CD4-positive, alpha-beta T cell (primary cell): ENCODE measurements at regions not wholly inside any gene's neighbourhood (a gene's known extent, or its start where the extent isn't known, plus 50 kb on each side); places are given as distances from the start of the nearest gene placed in this dataset.

Experiments
- ATAC-seq: fragments of 200-7000 bp; cut with Tn5 transposase; one replicate; pipeline ENCODE4 v1.10.0; 2022; ENCODE audit warnings: mild to moderate bottlenecking; ENCODE audit not compliant: poor library complexity
- CTCF ChIA-PET: fragments of 350-600 bp; sonication (Branson Sonifier 250); formaldehyde crosslinking; loops from one replicate; lab custom pipeline; 2021; ENCODE audit warnings: antibody characterized with exemption, inconsistent platforms; lab: Charles Lee
- POLR2A ChIA-PET: fragments of 350-600 bp; sonication (Branson Sonifier 250); formaldehyde crosslinking; loops from one replicate; lab custom pipeline; 2021; ENCODE audit warnings: antibody characterized with exemption, inconsistent platforms; lab: Charles Lee
- DNase-seq, 14 experiments: peaks; one replicate each; pipeline ENCODE4 v3.0.0-alpha.2; 2013 to 2020; ENCODE audit warnings: mixed read lengths in 2 of 14
- H3K27ac ChIP-seq, 2 donors: one replicate each; pipeline versions ENCODE4 v1.5.1 to v1.7.0; 2013; ENCODE audit warnings: low read length in 2 of 2, low read depth in 1 of 2, mild to moderate bottlenecking in 1 of 2
- H3K27me3 ChIP-seq, 2 experiments: 1 replicate in 1 of 2; 2 replicates in 1 of 2; pipeline versions ENCODE4 v1.6.1 to v1.7.0; 2013; ENCODE audit warnings: low read length in 2 of 2, control low read depth in 1 of 2, mild to moderate bottlenecking in 1 of 2, moderate library complexity in 1 of 2; ENCODE audit not compliant: insufficient read depth in 2 of 2, control insufficient read depth in 1 of 2
- H3K36me3 ChIP-seq: one replicate; pipeline ENCODE4 v1.6.1; 2013; ENCODE audit warnings: low read length, control low read depth; ENCODE audit not compliant: insufficient read depth
- H3K4me1 ChIP-seq: one replicate; pipeline ENCODE4 v1.6.1; 2013; ENCODE audit warnings: low read length, control low read depth; ENCODE audit not compliant: insufficient read depth
- H3K4me3 ChIP-seq: one replicate; pipeline ENCODE4 v1.5.1; 2013; ENCODE audit warnings: mild to moderate bottlenecking, low read length, moderate library complexity
- H3K9me3 ChIP-seq, 2 experiments: 1 replicate in 1 of 2; 2 replicates in 1 of 2; pipeline versions ENCODE4 v1.6.1 to v1.7.0; 2013; ENCODE audit warnings: low read length in 2 of 2, mild to moderate bottlenecking in 2 of 2, control low read depth in 1 of 2, moderate library complexity in 1 of 2; ENCODE audit not compliant: control insufficient read depth in 1 of 2, insufficient read depth in 1 of 2
- H3K27ac Mint-ChIP-seq: one replicate; pipeline ENCODE4 v1.8.0; 2020; ENCODE audit warnings: mixed read lengths
- H3K27me3 Mint-ChIP-seq: one replicate; pipeline ENCODE4 v1.8.0; 2021; ENCODE audit warnings: mixed read lengths
- H3K36me3 Mint-ChIP-seq: one replicate; pipeline ENCODE4 v1.8.0; 2021; ENCODE audit warnings: low read depth, mixed read lengths
- H3K4me1 Mint-ChIP-seq: one replicate; pipeline ENCODE4 v1.8.0; 2021; ENCODE audit warnings: low read depth, mixed read lengths
- H3K4me3 Mint-ChIP-seq: one replicate; pipeline ENCODE4 v1.8.0; 2020; ENCODE audit warnings: mild to moderate bottlenecking, mixed read lengths
- H3K9me3 Mint-ChIP-seq: one replicate; pipeline ENCODE4 v1.8.0; 2020; ENCODE audit warnings: mixed read lengths
- intact Hi-C, 2 experiments: fragments of 100-400 bp; cut with DNase I in 1 of 2; cut with micrococcal nuclease in 1 of 2; formaldehyde crosslinking; loops; one replicate each; pipeline versions ENCODE4 v1.15.1 to v1.9.0; 2023 to 2025; cut with DNase I, micrococcal nuclease
- TF ChIP-seq, protein P1 (sequence below): fragments of 200-600 bp; IDR thresholded peaks from one replicate; pipeline ENCODE4 v1.8.0; 2022; ENCODE audit warnings: antibody characterized with exemption, mild to moderate bottlenecking

DNA sequence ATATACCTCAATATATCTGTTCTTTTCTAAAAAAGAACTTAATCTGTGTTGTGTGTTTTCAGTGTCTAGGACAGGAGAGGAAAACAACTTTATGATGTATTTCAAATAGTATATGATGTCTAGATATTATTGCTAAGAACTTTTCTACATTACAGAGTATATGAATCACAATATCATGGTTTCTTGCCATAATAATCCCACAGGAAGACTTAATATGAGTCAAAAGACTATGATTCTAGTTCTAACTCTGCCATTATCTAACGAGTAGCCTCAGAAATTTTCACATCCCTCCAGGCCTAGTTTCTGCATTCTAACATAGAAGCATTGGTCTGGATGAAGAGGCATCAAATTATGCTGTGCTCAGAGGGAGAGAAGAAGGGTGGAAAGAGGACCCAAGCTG is 107.7 kb upstream of the SPRED1 start:
- no peak overlapping the region for H3K4me3 Mint-ChIP-seq
- Histone ChIP-seq H3K36me3 (no peaks in the 10 kb centered on the region), H3K4me3 (no peak overlapping the region), H3K27me3 (no peaks in the 10 kb centered on the region), H3K27ac (no peak overlapping the region), H3K4me1 (no peaks in the 10 kb centered on the region), H3K9me3 (no peaks in the 10 kb centered on the region)
- H3K27me3 Mint-ChIP-seq: peaks cover 5% of the 10 kb centered on the region
- no peaks in the 10 kb centered on the region for H3K4me1 Mint-ChIP-seq
- DNase-seq (no peak), ATAC-seq (no peak)
- ChIA-PET POLR2A (no interaction called here), CTCF (no interaction called here)
- TF ChIP-seq, protein P1, sequence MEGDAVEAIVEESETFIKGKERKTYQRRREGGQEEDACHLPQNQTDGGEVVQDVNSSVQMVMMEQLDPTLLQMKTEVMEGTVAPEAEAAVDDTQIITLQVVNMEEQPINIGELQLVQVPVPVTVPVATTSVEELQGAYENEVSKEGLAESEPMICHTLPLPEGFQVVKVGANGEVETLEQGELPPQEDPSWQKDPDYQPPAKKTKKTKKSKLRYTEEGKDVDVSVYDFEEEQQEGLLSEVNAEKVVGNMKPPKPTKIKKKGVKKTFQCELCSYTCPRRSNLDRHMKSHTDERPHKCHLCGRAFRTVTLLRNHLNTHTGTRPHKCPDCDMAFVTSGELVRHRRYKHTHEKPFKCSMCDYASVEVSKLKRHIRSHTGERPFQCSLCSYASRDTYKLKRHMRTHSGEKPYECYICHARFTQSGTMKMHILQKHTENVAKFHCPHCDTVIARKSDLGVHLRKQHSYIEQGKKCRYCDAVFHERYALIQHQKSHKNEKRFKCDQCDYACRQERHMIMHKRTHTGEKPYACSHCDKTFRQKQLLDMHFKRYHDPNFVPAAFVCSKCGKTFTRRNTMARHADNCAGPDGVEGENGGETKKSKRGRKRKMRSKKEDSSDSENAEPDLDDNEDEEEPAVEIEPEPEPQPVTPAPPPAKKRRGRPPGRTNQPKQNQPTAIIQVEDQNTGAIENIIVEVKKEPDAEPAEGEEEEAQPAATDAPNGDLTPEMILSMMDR: no peak
- no peak overlapping the region for H3K27ac Mint-ChIP-seq
- intact Hi-C loops: no loop called here
- H3K36me3 Mint-ChIP-seq: no peaks in the 10 kb centered on the region
- H3K9me3 Mint-ChIP-seq: no peaks in the 10 kb centered on the region

DNA sequence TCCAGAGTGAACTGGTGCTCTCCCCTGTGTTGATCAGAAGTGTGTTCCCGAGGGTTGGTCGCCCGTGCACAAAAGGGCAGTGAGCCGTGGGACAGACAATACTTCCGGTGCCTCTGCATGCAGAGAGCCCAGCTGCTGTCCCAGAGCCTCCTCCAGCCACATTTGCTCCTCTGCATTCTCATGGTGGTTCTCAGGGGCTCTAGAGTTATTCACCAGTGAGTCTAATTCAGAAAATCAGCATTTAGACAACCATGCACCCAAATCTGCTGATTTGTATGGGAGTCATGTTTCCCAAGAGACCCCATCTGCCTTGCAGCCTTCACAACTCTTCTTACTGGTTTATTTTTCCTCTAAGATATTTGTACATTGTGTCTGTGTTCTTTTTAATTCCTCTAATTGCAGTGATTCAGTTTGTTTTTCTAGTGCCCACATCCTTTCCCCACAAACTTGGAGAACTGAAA is 107.0 kb upstream of the SPRED1 start:
- intact Hi-C loops: no loop called here

DNA sequence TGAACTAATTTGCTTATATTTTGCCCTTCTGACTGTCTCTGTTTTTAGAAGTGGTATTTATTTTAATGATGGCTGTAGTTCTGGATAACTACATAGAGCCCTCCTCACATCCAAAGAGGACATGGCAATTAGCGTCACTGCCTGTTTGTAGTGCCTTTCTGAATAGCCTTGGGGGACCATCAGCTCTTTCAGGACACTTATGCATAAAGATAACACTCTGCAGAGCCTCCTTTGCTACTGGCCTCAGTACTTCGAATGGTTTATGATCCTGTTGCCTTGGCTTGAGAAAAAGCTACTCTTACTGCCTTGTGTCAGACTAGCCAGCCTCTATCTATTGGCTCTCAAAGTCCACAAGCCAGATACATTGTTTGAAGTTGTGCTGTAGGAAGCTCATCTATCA is 105.4 kb upstream of the SPRED1 start:
- no peak for DNase-seq
- no peak overlapping the region for H3K4me3 Mint-ChIP-seq
- H3K27me3 ChIP-seq: no peaks in the 10 kb centered on the region
- POLR2A ChIA-PET: no interaction called here
- no peak overlapping the region for H3K27ac Mint-ChIP-seq
- no peaks in the 10 kb centered on the region for H3K4me1 ChIP-seq
- peaks cover 4 to 14% of the 10 kb centered on the region in 2 experiments for H3K9me3 ChIP-seq
- CTCF ChIA-PET: no interaction called here
- H3K27me3 Mint-ChIP-seq: peaks cover 6% of the 10 kb centered on the region
- ATAC-seq: no peak
- H3K9me3 Mint-ChIP-seq: no peaks in the 10 kb centered on the region
- no peaks in the 10 kb centered on the region for H3K36me3 Mint-ChIP-seq
- H3K4me3 ChIP-seq: no peak overlapping the region
- intact Hi-C loops: no loop called here
- no peak overlapping the region for H3K27ac ChIP-seq
- H3K36me3 ChIP-seq: no peaks in the 10 kb centered on the region
- H3K4me1 Mint-ChIP-seq: no peaks in the 10 kb centered on the region
- TF ChIP-seq, protein P1: no peak

More for the DNA sequence above, 107.0 kb upstream of the SPRED1 start:
- H3K36me3 ChIP-seq: no peaks in the 10 kb centered on the region
- H3K9me3 Mint-ChIP-seq: no peaks in the 10 kb centered on the region
- no peaks in the 10 kb centered on the region for H3K4me1 ChIP-seq
- TF ChIP-seq, protein P1: no peak
- no peak for DNase-seq
- ChIA-PET POLR2A (no interaction called here), CTCF (no interaction called here)
- no peak for ATAC-seq
- no peaks in the 10 kb centered on the region for H3K36me3 Mint-ChIP-seq
- peaks cover 0 to 7% of the 10 kb centered on the region in 2 experiments for H3K9me3 ChIP-seq
- no peaks in the 10 kb centered on the region for H3K27me3 ChIP-seq
- H3K27ac ChIP-seq: no peak overlapping the region
- H3K27ac Mint-ChIP-seq: no peak overlapping the region
- H3K4me3 ChIP-seq: no peak overlapping the region
- H3K4me3 Mint-ChIP-seq: no peak overlapping the region
- H3K27me3 Mint-ChIP-seq: peaks cover 5% of the 10 kb centered on the region
- no peaks in the 10 kb centered on the region for H3K4me1 Mint-ChIP-seq
